GM21737 (cell line): ENCODE measurements at regions not wholly inside any gene's neighbourhood (a gene's known extent, or its start where the extent isn't known, plus 50 kb on each side); places are given as distances from the start of the nearest gene placed in this dataset.
A peak's percentile ranks its signal among the peaks of the same experiment; 100 is the strongest.

ENCODE experiments used
- ATAC-seq: cut with Tn5 transposase; IDR thresholded peaks from one replicate; pipeline ENCODE4 v1.9.1; 2021; ENCODE audit warnings: mild to moderate bottlenecking, moderate library complexity; ENCODE audit not compliant: unreplicated experiment

DNA sequence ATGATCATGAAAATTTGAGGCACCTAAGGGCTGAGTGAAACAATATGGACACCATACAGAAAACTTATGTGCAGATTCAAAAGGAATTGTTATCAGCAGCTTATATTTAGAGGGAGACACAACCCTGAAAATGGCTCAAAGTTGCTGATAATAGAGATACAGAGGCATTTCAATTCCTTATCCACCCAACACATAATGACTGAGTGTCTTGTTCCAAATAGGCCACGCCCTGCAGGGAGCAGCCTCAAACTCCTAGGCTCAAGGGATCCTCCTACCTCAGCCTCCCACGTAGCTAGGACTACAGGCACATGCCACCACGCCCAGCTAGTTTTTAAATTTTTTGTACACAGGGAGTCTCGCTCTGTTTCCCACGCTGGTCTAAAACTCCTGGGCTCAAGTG, 79.0 kb downstream of the LBH start:
- ATAC-seq = no peak

DNA sequence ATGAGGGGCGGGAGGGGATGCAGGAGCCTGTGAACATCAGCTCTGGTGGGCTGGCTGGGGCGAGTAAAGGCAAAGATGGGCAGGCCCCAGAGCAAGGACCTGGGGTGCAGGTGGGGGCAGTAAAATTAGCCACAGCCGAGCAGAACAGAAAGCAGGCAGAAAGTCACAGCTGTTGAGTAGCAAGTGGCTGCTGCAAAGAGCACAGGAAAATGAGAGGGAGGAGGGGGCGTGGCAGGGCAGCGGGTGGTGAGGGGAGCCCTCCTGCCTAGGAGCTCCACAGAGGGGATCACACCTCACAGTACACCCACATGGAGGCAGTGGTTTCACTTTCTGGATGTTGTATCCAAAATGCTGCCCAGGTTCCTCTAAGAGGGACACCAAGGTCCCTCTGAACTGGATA, 79.6 kb downstream of the LBH start:
- peak; percentile 66 for ATAC-seq

DNA sequence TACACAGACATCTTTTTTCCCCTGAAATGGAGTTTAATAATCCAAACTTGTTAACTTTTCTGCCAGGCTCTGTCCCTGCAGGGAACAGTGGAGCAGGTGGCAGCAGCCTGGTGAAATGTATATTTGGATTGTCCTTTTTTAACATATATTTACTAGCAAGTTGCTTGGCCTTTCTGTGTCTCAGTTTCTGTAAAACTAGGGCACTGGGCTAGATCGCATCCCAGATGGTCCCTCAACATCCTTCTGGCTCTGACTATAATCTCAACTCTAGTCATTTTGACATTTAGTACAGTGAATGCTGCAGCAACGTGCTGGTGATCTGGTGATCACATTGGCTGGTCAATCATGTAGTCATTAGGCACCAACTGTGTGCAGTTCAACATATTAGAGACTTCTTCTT, 80.4 kb downstream of the LBH start:
- no peak for ATAC-seq

DNA sequence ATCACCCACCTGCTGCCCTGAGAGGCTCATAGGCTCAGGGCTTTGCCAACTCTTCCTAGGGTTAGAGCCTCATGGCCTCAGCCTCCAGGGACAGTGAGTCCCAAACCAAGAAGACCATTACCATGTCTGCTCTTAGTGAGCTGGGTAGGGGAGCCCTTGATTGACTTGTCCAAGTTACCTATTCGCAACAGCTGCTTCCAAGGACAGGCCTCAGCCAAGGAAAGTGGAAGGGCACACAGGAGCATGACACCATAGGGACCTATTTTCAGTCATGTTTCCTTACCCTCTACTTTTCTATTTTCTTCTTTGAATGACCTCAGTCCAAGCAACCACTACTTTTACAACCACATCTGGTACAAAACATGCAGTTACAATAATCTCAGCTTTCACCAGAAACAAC, 81.6 kb downstream of the LBH start:
- ATAC-seq = no peak

DNA sequence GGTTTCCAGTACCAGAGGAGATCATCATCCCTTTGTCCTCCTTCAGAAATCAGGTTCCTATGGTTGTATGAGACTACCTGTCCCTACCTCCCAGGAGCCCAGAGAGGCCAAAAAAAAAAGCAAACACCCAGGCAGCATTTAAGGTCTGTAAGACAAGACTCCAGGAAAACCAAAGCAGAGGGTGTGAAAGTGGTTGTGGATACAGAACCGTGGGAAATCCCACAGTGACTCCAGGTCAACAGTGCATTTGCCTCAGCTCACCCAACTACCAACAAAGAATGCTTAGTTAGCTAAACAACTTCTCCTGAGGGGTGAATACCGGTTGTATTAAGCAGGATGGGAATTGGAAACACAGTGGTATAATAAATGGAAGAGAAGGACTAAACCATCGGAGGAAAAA, 83.6 kb downstream of the LBH start:
- no peak for ATAC-seq

DNA sequence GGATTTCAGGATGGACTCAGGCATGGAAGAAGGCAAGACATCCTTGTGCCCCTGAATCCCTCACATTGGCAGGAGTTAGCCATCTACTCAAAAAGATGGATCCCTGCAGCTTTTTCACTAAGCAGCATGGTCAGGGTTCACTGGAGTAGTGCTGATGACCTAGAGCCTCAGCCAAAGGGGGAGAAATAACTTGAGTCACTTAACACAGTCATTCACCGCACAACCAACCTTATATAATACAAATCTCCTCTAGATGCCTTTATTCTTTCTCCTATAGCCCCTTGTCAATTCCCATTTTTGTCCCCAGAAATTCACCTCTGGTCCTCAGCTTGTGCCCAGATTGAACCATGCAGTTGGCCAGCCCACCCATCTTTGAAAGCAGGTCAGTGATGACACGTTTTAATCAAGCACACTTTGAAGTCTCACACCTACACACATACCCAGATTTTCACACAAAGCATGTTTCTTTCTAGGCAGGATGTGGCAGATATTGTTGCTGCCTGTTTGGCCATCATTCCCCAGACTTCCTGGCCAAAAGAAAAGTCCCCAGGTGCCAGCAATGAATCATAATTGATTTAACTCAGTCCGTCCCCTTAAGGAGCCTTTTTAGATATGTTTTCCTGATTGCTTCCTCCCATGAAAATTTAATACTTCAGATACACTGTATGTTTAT, 84.2 kb downstream of the LBH start:
- no peak for ATAC-seq

DNA sequence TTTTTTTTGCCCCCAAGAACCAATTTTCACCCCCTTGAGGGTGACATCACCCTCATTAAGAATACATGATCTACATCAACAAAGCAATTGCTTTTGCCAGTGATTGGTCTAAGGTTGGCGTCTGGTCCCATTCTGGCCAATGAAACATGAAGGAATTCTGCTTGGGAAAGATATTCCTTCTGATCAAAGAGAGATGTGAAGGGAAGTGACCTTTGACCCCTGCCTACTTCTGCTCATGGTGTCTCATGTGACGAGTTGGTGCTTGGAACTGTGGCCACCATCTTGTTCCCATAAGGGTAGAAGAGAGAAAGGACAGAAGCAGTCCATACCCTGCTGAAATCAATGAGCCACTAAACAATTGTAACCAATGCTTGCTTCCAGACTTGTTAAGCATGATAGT, 85.1 kb downstream of the LBH start:
- no peak for ATAC-seq

DNA sequence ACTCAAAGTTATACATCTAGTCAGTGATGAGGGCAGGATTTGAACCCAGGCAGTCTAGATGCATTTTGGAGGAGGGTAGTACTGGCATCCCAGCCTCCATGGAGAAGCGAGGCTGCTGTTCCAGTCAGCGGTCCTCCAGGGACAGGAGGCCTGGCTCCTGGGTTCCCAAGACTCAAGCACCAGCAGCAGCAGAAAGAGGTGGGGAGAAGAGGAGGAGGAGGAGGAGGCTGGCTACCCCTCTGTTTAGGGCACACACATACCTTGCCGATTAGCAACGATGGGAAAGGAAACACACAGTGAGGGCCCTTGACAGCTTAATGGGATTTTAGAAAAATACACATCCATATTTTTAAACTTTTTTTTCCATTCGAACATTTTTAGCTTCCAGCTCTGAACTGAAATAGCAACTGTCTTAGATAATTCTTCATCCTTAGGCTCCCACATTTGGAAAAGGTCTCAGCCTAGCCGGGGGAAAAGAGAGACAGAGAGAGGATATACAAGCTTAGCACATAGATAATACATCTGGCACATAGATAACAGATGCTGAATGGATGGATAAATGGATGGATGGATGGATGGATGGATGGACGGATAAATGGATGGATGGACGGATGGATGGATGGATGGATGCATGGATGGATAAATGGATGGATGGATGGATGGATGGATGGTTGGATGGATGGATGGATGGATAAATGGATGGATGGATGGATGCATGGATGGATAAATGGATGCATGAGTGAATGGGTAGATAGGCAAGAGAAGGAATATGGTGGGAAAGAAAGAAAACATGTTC, 87.9 kb downstream of the LBH start:
- no peak for ATAC-seq

DNA sequence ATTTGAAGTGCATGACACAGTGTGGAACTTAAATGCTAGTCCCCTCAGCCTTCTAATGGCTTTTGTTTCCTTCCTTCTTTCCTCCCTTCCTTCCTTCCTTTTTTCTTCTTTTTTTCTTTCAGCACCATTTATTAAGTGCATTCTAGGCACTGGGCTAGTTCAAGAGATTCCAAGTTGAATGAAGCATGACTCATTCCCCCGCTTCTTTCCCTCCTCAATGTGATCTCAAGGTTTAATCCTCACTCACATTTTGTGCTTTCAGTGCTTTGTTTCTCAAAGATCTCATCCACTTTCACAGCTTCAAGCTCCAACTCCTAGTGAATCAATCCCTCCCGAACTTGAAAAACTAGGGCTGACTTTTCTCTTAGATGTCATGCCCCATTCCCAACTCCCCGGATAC, 90.1 kb downstream of the LBH start:
- no peak for ATAC-seq

DNA sequence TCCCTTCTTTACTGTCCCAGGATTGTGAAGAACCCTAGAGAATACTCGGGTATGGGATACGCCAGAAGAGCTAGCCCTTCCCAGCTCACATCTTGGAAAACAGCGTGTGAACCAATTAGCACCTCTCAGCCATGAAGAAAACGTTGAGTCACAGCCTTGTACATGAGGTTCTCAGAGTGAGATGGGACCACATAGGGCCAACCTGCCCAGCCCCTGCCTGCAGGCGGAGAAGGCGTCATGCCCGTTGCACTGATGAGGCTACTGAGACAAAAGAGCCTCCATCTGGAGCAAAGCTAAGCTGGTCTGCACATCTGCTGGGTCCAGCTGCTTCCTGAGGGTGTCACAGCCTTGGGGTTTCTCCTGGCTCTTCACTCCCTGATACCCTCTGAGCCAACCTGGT, 92.2 kb downstream of the LBH start:
- no peak for ATAC-seq

DNA sequence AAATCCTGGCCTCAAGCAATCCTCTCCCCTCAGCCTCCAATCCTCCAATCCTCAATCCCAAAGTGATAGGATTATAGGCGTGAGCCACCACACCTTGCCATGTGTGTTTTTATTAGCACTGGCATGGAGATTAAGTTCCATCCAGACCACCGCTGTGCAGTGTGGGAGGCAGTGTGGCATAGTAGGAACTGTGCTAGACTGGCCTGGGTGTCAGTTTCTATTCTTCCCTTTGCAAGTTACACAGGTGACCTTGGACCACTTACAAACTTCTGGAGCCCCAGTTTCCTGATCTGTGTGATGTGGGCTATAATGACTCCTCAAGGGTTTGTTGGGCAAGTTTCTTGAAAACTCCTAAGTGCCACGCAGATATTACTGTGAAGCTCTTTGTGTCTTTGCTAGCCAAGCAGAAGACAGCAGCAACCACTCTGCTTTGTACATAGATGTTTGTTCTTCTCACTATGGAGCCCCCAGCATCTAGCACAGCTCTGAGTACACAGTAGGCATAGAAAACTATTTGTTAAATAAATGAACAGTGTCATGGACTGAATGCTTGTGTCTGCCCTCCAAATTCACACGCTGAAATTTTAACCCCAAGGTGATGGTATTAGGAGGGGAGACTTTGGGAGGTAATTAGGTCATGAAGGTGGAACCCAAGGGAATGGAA, 93.0 kb downstream of the LBH start:
- no peak for ATAC-seq

DNA sequence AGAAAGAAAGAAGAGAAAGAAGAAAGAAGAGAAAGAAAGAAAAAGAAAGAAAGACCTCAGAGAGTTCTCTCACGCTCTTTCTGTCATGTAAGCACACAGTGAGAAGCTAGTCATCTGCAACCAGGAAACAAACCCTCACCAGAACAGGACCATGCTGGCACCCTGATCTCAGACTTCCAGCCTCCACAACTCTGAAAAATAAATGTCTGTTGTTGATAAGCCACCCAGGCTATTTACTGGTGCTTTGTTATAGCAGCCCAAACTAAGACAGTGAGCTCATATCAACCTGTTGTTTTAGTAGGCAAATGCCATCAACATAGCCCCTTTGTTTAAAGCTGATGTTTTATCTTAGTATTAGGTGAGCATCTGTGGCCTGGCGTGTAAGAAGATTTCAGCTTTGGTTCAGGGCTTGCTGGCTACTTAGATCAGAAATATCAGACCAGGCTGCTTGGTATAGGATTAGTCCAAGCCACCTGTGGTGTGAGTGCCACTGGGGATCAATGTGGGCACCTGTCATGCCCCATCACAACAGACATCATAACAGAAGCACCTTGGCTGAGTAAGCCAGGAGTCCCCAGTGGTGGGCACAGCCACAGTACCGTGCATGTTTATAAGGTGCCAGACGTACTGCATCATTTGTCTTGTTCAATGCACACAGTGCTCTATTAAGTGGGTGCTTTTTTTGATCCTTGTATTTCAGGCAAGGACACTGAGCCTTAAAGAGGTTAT, 94.4 kb downstream of the LBH start:
- no peak for ATAC-seq

DNA sequence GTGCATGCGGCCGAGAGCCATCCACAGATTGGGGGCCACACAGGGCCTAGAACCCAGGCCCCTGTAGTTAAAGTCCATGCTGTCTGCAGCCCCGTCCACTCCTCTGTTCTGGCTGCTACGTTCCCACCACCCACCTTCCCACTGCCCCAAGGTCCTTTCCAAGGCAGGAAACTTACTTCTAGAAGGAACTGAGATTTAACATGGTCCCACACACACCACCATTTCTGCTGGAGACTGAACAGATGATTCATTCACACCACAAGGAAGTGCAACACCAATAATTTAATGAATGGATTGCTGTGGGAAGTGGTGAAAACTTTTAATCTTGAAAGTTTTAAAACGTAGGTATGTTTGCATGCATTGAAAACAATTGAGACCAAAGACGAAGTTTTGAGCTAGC, 95.2 kb downstream of the LBH start:
- no peak for ATAC-seq

DNA sequence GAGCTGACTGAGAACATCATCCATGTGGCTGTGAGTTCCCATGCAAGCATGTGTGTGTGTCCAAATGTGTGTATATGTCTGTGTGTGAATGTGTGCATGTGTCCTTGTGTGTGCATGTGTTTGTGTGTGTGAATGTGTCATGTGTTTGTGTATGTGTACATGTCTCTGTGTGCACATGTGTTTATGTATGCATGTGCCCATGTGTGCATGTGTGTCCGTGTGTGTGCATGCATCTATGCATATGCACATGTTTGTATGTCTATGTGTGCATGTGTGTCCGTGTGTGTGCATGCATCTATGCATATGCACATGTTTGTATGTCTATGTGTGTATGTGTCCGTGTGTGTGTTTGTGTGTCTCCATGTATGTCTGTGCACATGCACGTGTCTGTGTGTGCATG, 99.7 kb downstream of the LBH start:
- ATAC-seq = no peak

DNA sequence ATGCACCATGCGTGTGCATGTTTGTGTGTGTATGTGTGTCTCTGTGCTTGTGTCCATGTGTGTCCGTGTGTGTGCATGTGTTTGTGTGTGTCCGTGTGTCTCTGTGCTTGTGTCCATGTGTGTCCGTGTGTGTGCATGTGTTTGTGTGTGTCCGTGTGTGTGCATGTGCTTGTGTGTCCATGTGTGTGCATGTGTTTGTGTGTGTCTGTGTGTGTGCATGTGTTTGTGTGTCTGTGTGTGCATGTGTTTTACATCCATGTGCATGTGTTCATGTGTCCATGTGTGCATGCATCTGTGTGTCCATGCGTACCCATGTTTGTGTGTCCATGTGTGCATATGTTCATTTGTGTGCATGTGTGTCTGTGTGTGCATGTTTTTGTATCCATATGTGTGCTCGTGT, 100.5 kb downstream of the LBH start:
- no peak for ATAC-seq

DNA sequence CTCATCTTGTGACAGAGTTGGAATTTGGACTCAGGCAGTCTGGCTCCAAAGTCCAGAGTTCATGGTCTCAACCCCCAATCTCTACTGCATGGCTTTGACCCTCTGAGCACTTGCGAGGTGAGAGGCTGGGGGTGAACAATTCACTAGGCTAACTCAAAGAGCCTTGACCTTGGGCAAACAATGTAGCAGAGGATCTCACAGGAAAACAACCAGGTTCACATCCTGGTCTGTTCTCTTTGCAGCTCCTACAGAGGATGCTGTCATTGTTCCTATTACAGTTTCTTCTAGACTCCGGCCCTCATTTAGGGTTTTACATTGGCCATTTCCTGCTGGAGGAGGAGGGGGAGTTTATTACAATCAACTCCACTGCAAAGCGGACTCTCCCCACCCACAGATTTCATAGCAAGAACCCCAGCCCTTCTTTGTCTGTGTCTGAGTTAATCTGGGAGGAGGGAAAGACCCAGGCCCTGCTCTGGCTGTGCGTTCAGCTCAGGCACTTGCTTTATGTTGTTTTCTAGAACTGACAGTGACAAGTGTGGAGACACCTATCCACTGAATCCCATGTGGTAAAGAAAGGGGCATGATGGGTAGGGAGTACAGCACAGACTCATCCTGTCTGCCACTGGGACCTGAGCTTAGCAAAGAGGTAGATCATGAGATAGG, 101.6 kb downstream of the LBH start:
- ATAC-seq = no peak

DNA sequence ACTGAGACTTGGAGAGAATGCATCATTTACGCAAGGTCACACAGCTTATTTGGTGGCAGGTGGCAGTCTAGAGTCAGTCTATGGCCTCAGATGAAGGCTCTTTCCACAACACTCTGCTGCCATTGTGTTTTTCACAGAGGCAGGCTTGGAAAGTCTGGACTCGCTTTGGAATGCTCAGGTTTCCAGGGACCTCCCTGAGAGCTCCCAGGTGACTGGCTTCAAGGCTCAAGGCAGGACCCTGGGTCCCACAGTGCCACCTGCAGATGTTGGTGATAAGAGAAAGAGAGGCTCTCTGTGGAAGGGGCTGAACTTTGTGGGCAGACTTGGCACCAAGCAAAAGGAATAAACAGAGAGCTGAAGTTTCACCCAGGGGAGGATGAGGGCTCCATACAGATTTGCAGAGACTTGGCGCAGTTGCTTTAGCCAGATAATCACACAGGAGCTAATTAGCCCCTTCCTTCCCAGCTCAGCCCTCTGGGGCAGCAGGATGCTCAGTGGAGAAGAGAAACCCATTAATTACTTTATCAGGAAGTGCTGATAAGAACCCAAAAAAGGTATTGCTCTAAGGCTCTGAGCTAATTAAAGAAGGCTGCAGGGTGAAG, 103.5 kb downstream of the LBH start:
- no peak for ATAC-seq

DNA sequence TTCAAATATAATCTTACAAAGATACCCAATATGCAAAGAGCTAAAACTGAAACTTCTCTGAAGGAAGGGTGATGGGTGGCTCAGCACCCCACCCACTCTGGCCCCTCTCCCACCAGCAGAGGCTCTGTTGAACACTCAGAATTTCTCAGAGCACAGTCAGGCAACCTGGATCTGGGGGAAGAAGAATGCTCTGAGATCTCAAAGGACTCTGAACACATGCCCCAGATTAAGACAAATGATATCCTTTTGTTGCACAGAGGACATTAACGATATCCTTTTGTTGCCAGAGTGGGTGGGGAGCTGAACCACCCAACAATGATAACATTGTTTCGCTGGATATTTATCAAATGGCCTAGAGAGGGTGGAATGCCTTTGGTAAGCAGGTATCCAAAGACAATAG, 104.8 kb downstream of the LBH start:
- ATAC-seq = no peak

DNA sequence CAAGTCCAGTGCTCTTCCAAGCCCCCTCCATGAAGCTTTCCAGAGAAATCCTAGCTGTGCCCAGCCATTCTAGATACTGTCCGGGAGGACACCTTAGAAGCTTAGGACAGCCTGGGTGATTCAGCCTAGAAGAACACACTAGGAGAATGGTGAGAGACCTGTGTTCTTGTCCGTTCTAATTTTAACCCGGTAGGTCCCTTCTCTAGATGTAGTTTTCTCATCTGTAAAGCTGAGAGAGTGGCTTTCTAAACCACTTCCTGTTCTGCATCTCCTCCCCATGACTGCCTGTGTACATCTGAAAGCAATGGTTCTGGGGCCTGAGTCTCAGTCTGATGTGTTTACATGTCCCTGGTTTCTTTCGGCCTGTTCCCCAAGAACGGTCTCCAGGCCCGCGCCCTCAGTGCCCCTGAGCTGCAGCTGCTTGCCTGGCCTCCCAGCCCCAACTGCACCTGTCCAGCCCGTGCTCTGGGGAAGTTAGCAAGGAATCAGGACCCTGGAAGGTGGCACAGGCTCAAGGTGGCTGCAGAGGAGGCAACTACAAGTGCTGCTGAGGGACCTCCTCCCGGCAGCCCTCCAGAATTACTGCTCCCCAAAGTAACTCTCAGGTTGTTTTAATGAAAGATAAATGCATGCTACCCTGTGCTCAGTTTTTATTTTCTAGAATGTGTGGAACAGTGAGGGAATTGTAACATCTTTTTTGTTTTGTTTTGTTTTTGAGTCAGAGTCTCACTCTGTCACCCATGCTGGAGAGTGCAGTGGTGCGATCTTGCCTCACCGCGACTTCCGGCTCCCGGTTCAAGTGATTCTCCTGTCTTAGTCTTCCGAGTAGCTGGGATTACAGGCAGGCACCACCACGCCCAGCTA, 105.9 kb downstream of the LBH start:
- peak; percentile 84 for ATAC-seq

DNA sequence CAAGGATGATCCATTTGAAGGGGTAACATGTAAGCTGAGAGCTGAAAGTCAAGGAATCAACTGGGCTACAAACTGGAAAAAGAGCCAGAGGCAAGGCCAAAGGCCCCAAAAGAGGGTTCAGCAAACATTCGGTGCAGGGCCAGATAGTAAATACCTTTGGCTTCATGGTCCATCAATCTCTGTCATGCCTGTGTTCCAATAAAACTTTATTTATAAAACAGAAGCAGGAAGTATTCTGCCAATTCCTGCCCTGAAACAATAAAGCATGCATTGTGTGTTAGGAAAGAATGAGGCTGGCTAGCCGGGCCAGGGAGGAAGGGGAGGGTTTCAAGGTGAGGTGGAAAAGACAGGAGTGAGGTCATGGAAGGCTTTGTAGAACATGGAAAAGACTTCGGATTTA, 107.1 kb downstream of the LBH start:
- no peak for ATAC-seq
